ENCODE measurements at regions not wholly inside any gene's neighbourhood (a gene's known extent, or its start where the extent isn't known, plus 50 kb on each side); places are given as distances from the start of the nearest gene placed in this dataset.

GRCh38 chr4:16450031-16450430, 223.8 kb upstream of the TAPT1 start:
- TF ChIP-seq ZNF556 (CRISPR knock-in tag; IDR thresholded peaks at IDR 0.05; ENCODE audit: borderline replicate concordance): no peak
- no peak for TF ChIP-seq E2F1 (CRISPR knock-in tag; IDR thresholded peaks at IDR 0.05)
- no peak for TF ChIP-seq CTCF (CRISPR knock-in tag; IDR thresholded peaks at IDR 0.05)
- no peak for TF ChIP-seq ZNF788 (CRISPR knock-in tag; IDR thresholded peaks at IDR 0.05; ENCODE audit: borderline replicate concordance)
- no peak for TF ChIP-seq TP53 (CRISPR knock-in tag; conservative IDR thresholded peaks at IDR 0.05)

Measured in HepG2 (cell line).